Calu3 (cell line): ENCODE measurements at regions not wholly inside any gene's neighbourhood (a gene's known extent, or its start where the extent isn't known, plus 50 kb on each side); places are given as distances from the start of the nearest gene placed in this dataset.

Experiments used
- BruUV-seq: library from RNA; stranded (reverse); fragments of 400-500 nt; replicated peaks from 2 replicates; lab custom pipeline; 2021; lab: Mats Ljungman, UMichigan
- CTCF ChIA-PET: fragments of 300-600 bp; sonication (Branson Sonifier 250); formaldehyde crosslinking; loops from one replicate; lab custom pipeline; 2022; ENCODE audit warnings: antibody characterized with exemption; lab: Charles Lee
- DNase-seq: peaks from one replicate; pipeline ENCODE4 v3.0.0; 2022
- H3K27ac Mint-ChIP-seq: one replicate; pipeline ENCODE4 v1.8.0; 2022; ENCODE audit warnings: mixed read lengths; ENCODE audit not compliant: unreplicated experiment
- H3K27me3 Mint-ChIP-seq: one replicate; pipeline ENCODE4 v1.8.0; 2022; ENCODE audit warnings: mixed read lengths; ENCODE audit not compliant: unreplicated experiment
- H3K36me3 Mint-ChIP-seq: one replicate; pipeline ENCODE4 v1.8.0; 2022; ENCODE audit warnings: mild to moderate bottlenecking, moderate library complexity, mixed read lengths; ENCODE audit not compliant: insufficient read depth, unreplicated experiment
- H3K4me1 Mint-ChIP-seq: one replicate; pipeline ENCODE4 v1.8.0; 2022; ENCODE audit warnings: mild to moderate bottlenecking, low read depth, mixed read lengths; ENCODE audit not compliant: unreplicated experiment
- H3K4me3 Mint-ChIP-seq: one replicate; pipeline ENCODE4 v1.8.0; 2022; ENCODE audit warnings: mild to moderate bottlenecking, low read depth, moderate library complexity, mixed read lengths; ENCODE audit not compliant: unreplicated experiment
- H3K9me3 Mint-ChIP-seq: one replicate; pipeline ENCODE4 v1.8.0; 2022; ENCODE audit warnings: low read depth, mixed read lengths; ENCODE audit not compliant: unreplicated experiment
- CTCF ChIP-seq: fragments of 200-600 bp; IDR thresholded peaks from one replicate; pipeline ENCODE4 v1.8.0; 2022; ENCODE audit warnings: antibody characterized with exemption; ENCODE audit not compliant: unreplicated experiment
- intact Hi-C: fragments of 100-400 bp; cut with micrococcal nuclease; formaldehyde crosslinking; loops from one replicate; pipeline ENCODE4 v1.10.0; 2022; ENCODE audit not compliant: unreplicated experiment

- Mint-ChIP-seq H3K9me3 (no peaks in the 10 kb centered on the region), H3K36me3 (no peaks in the 10 kb centered on the region), H3K4me3 (no peak overlapping the region), H3K4me1 (peaks cover 4% of the 10 kb centered on the region), H3K27ac (no peak overlapping the region), H3K27me3 (no peaks in the 10 kb centered on the region)
- intact Hi-C loops, result no loop called here
- no TSS peak for BruUV-seq
- TF ChIP-seq CTCF, result no peak
- CTCF ChIA-PET, result no interaction called here
- DNase-seq, result no peak
These were observed 79.7 kb downstream of the FAT3 start for GRCh38 chr11:92304271-92304670.

DNA sequence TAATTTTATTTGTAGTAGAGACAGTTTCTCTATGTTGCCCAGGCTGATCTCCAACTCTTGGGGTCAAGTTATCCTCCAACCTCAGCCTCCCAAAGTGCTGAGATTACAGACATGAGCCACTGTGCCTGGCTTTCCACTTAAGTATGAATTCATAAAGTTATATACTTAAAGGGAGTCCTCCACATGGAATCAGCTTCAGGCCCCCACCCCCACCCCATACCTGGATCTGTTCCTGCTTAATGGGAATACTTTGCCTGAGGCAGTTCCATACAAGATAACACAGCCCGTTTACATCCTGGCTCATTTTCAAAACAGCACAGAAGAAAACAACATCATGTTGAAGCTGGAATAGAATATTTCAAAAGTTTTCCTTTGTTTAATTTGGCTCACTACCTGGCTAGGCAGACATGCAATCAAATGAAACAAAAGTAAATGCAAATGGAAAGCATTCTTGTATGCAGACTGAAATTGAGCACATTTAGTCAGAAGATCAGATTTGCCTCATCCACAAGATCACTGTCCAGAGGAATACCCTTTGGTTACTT lies 82.4 kb downstream of the FAT3 start:
- Mint-ChIP-seq H3K27ac (no peak overlapping the region), H3K4me3 (no peak overlapping the region), H3K36me3 (no peaks in the 10 kb centered on the region), H3K27me3 (no peaks in the 10 kb centered on the region), H3K9me3 (no peaks in the 10 kb centered on the region), H3K4me1 (no peaks in the 10 kb centered on the region)
- intact Hi-C loops, result no loop called here
- no TSS peak for BruUV-seq
- no peak for TF ChIP-seq CTCF
- CTCF ChIA-PET, result interaction anchor here (0.7 kb wide), 1 partner anchor 271 kb away, joined by 3 read pairs; no protein-coding TSS in a partner anchor
- no peak for DNase-seq

DNA sequence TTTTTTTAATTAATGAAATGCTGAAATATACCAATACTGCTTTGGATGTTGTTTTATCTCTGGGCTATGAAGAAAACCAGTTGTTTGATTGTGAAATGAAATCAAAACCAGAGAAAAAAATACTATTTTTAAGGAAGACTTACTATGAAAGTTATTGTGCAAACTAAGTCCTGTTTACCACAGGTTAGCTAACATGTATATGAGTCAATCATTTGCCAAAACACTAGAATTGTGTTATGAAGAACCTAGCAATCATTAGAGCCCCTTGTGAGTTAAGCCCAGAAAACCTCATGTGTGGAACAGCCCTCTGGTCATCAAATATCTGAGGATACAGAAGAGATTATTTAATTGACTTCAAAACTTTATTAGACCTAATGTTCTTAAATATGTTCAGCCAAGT lies 83.7 kb downstream of the FAT3 start:
- intact Hi-C loops, result no loop called here
- H3K4me3 Mint-ChIP-seq, result no peak overlapping the region
- no peaks in the 10 kb centered on the region for H3K9me3 Mint-ChIP-seq
- H3K36me3 Mint-ChIP-seq, result no peaks in the 10 kb centered on the region
- H3K27ac Mint-ChIP-seq, result no peak overlapping the region
- CTCF ChIA-PET, result interaction anchor here (0.6 to 1.1 kb wide), 2 partner anchors 293 to 715 kb away, joined by 3 read pairs; no protein-coding TSS in a partner anchor
- no TSS peak for BruUV-seq
- TF ChIP-seq CTCF, result no peak
- no peaks in the 10 kb centered on the region for H3K27me3 Mint-ChIP-seq
- no peaks in the 10 kb centered on the region for H3K4me1 Mint-ChIP-seq
- DNase-seq, result no peak

DNA sequence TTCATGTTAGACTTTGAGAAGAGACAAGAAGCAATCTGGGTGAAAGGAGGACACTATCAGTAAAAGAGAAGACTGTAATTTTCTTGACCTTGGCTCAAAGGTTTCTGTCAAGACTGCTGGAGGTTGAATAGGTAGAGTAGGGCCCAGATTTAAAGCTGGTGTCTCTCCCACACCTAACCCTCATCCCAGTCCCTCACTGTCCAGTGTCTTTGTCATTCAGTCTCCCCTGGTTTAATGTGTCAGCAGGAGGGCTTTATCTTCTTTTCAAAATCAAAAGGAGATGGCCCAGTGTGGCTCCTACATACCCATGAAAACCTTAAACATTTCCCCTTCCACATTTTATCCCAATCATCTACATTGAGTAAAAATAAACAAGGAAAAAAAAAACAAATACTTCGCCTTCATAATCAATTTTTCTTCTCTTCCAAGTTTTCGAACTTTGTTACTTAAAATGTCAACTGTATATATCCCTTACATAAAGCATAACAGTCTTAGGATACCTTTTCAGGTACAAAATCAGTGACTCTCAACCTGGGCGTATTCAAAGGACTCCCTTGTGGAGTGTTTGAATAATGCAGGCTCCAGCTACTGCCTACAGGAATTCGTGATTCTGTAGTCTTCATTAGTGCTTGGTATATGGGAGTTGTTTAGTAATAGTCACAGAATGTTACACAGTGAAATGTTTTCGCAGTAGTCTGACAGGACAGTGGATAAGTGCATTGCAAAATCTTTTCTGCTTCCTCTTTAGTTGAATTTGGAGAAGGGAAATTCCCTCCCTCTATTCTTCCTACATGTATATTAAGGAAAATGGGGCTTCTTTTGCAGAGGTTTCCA lies 87.2 kb downstream of the FAT3 start:
- no peak for TF ChIP-seq CTCF
- H3K4me3 Mint-ChIP-seq, result no peak overlapping the region
- DNase-seq, result no peak
- H3K27ac Mint-ChIP-seq, result no peak overlapping the region
- intact Hi-C loops, result no loop called here
- no peaks in the 10 kb centered on the region for H3K36me3 Mint-ChIP-seq
- BruUV-seq, result no TSS peak
- no peaks in the 10 kb centered on the region for H3K9me3 Mint-ChIP-seq
- no peaks in the 10 kb centered on the region for H3K27me3 Mint-ChIP-seq
- H3K4me1 Mint-ChIP-seq, result no peaks in the 10 kb centered on the region
- CTCF ChIA-PET, result no interaction called here
